Right renal cortex interstitium (tissue), 3 donors: ENCODE measurements at regions not wholly inside any gene's neighbourhood (a gene's known extent, or its start where the extent isn't known, plus 50 kb on each side); places are given as distances from the start of the nearest gene placed in this dataset.
"Not testable (repeated sequence)": the region's sequence is repeated elsewhere in the genome, so short reads cannot be mapped to it uniquely, and the experiment has no call there.

Source experiments
- DNase-seq, 3 donors: peaks; one replicate each; pipeline ENCODE4 v3.0.0-alpha.2; 2013; ENCODE audit warnings: low read depth in 3 of 3, low spot score in 2 of 3

- DNase-seq: no peak
Measured at GRCh38 chr13:54248306-54248705, 1219.7 kb downstream of the OLFM4 start.

GRCh38 chr13:54261856-54262255 is 1233.2 kb downstream of the OLFM4 start:
- no peak for DNase-seq

DNA sequence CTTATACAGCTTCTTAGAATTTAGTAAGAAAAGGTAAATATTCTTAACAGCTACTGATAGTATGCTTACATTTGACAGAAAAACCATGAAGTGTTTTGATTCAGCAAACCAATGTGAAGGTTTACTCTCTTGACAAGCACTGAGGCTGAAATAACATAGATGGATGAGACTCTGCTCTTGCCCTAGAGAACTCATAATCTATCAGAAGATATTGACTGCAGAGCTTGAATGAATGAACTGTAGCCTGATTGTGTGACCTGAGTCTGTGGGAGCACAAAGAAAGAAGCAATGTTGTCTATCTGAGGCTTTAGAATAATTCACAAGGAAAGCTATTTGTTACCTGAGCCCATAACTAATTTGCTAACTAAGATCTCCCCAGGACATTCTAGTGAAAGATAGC is 1235.3 kb downstream of the OLFM4 start:
- no peak for DNase-seq

DNA sequence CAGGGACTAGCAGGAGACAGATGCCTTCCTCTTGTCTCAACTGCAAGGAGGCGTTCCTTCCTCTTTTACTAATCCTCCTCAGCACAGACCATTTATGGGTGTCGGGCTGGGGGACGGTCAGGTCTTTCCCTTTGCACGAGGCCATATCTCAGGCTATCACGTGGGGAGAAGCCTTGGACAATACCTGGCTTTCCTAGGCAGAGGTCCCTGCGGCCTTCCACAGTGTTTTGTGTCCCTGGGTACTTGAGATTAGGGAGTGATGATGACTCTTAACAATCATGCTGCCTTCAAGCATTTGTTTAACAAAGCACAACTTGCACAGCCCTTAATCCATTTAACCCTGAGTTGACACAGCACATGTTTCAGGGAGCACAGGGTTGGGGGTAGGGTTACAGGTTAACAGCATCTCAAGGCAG is 1238.6 kb downstream of the OLFM4 start:
- DNase-seq: not testable (repeated sequence)

DNA sequence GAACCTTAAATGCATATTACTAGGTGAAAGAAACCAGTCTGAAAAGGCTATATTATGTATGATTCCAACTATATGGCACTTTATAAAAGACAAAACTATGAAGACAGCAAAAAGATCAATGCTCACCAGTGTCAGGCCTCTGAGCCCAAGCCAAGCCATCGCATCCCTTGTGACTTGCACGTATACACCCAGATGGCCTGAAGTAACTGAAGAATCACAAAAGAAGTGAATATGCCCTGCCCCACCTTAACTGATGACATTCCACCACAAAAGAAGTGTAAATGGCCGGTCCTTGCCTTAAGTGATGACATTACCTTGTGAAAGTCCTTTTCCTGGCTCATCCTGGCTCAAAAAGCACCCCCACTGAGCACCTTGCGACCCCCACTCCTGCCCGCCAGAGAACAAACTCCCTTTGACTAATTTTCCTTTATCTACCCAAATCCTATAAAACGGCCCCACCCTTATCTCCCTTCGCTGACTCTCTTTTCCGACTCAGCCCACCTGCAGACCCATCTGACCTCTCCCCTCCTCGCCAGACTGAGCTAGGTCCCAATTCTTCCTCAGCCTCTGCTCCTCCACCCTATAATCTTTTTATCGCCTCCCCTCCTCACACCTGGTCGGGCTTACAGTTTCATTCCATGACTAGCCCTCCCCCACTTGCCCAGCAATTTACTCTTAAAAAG is 1239.5 kb downstream of the OLFM4 start:
- not testable (repeated sequence) for DNase-seq

GRCh38 chr13:54287062-54287764 is 1258.6 kb downstream of the OLFM4 start:
- no peak for DNase-seq

- DNase-seq: no peak
Measured at GRCh38 chr13:54301085-54301484, 1272.5 kb downstream of the OLFM4 start.

DNA sequence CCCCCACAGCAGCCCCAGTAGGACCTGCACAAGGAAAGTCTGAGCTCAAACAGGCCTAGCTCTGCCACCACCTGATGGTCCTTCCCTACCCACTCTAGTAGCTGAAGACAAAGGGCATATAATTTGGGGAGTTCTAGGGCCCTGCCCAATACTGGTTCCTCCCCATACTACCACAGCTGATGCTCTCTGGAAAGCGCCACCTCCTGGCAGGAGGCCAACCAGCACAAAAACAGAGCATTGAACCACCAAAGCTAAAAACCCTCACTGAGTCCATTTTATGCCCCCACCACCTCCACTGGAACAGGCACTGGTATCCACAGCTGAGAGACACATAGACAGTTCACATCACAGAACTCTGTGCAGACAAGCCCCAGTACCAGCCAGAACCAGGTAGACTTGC is 1276.8 kb downstream of the OLFM4 start:
- DNase-seq: no peak

DNA sequence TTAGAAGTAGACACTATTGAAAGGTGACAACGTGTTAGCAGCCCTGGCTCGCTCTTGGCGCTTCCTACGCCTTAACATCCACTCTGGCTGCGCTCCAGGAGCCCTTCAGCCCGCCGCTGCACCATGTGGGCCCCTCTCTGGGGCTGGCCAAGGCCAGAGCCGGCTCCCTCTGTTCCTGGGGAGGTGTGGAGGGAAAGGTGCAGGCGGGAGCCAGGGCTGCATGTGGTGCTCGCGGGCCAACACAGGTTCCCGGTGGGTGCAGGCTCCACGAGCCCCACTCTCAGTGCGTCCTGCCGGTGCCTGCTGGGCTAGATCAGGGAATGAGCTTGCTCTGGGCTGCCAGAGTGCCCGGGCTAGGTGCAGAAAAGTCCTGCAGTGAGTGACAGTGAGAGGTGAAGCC is 1284.3 kb downstream of the OLFM4 start:
- DNase-seq: no peak

- no peak for DNase-seq
Measured at GRCh38 chr13:54317722-54318121, 1289.1 kb downstream of the OLFM4 start.

DNA sequence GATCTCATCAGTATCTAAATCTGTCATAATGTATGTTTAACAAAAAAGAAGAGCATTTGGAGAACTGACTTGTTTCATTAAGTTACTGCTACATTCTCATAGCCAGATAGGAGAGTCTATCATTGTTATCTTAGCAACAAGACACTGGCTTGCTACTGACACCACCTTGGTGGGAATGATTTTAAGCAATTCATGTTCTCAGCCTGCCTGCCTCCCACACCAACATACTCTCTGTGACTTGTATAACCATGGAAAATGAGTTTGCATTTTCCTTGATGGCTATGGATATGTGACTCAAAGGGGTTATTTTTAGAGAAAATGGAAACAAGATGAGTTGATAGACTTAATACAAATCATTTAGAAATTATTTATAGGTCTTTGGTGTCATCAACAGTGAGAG is 1308.9 kb downstream of the OLFM4 start:
- no peak for DNase-seq

DNA sequence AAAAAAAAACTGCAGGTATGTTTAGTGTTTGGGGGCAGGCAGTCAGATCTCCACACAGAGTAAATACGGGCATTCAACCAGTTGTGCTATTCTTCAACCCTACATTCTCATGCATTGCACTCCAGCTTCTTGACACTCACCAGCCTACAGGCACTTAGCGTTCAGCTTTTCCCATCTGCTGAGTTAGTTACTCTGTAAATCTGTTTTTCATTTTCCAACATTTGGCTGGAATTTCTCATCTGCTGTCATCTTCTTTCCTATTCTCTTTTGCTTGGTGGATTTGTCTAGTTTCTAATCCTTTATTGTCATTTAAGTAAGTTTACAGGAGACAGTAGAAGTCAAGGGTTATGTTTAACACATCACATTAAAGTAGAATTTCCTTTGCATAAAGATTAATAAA is 1318.9 kb downstream of the OLFM4 start:
- no peak for DNase-seq

DNA sequence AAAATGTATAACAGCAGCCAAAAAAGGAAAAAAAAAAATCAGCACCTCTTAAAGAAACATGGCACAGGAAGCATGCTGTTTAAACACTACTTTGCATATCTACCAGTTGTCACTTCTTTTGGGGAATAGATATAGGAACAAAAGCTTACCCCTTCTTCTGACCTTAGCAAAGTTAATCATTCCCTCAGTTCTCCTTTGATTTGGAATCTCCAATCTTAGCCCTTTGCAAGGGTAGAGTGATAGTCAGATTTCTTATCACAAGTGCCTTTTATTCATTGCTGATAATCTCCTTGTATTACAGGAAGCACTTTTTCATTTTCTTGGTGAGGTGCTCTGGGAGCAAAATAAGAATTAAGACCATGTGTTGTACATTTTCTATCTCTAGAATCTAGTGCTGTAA is 1327.6 kb downstream of the OLFM4 start:
- no peak for DNase-seq

DNA sequence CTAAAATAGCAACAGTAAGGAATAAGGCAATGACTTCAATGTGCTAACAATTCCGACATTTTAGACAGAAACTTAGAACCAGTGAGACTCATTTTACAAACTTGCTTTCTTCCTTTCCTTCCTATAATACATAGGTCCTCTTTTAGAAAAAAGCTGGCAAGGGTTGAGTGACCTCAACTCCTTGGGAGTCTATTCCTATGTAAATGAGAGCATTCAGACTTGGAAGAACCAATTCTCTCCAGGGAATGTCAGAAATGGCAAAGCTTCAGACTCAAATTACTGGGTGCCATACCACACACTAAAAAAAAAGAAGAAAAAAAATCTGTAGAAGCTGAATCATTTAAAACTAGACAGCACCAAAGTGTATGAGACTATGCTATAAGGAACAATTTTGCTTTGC is 1328.2 kb downstream of the OLFM4 start:
- DNase-seq: no peak

DNA sequence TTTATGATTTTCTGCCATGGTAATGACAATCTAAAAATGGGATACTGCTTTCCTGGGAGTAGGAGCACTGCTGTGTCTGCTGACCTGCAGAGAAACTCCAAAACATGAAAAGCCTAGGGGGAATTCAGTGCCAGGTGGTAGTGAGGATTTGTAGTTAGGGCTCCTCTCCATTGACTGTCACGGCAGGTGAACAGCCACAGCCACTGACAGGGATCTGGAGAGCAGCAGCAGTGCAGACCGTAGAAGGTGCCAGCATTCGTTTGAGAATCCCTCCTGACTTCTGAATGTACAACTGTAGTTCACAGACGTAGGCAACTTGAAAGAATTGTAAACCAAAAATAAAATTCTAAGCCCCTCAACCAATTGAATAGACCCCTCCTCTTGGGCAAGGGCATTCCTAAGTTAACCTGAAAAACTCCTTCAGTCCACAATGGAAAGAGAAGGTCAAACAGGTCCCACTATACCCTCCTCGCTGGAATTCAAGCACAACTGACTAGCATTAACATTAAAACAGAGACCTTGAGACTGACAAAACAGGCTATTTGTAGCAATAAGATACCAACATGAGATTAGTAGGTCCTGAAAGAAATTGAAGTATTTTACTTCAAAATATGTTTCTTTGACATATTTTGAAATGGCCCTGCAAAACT is 1328.8 kb downstream of the OLFM4 start:
- no peak for DNase-seq

GRCh38 chr13:54361460-54361859 is 1332.8 kb downstream of the OLFM4 start:
- no peak for DNase-seq

DNA sequence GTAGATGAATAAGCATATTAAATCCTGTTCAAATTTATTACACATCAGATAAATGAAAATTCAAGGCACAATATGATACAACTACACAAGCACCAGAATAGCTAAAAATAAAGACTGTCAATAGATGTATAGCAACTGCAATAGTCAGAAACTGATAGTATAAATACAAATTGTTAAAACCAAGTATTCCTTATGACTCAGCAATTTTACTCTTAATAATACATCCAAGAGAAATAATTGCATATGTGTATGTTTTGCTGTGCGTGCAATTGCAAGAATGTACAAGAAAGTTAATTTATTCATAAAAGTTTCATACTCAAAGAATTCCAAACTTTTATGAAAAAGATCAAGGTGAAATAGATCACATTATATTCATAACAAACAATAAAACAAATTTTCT is 1338.1 kb downstream of the OLFM4 start:
- no peak for DNase-seq

DNA sequence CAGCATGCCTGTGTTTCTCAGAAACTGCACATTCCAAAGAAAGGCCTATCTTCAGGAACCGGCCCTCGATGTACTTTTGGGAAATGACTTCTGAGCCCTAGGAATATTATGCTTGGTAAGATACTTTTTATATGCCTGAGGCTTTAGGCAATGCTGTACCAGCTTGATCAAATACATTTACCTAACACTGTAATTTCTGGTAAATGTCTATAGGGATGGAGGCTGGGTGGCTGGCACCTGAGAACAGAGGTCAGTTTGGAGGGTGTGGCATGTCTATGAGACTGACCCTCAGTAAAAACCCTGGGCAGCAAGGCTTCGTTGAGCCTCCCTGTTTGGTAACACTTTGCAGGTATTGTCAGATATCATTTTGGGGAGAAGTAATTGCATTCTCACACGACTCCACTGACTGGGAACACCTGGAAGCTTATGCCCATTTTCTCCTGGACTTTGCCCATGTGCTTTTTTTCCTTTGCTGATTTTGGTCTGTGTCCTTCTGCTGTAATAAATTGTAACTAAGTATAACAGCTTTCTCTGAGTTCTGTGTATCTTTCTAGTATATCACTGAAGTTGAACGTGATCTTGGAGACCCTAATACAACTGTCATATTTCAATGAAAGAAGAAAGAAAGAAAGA is 1339.1 kb downstream of the OLFM4 start:
- DNase-seq: no peak

- no peak for DNase-seq
Measured at GRCh38 chr13:54368387-54368786, 1339.8 kb downstream of the OLFM4 start.

GRCh38 chr13:54373211-54373610 is 1344.6 kb downstream of the OLFM4 start:
- DNase-seq: no peak

DNA sequence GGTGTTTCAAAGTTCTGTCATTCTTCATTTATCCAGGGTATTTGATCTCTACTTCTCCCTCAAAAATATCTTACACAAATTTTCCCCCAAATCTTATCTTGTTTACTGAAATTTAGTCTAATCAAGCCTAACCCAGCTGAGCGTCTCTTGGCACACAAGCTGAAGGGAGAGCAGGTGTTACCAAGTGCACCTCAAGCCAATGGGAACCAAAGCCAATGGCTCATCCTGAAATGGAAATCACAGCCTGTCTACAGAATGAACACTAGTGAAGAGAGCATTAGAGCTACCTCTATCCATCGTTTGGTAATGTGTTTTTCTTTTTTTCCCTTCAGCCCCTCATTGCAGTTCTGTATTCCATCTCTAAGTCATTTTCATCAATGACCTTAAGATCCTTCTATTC is 1350.8 kb downstream of the OLFM4 start:
- DNase-seq: no peak

GRCh38 chr13:54383604-54384003 is 1355.0 kb downstream of the OLFM4 start:
- no peak for DNase-seq
